NCI-H1930 (cell line): ENCODE measurements at regions not wholly inside any gene's neighbourhood (a gene's known extent, or its start where the extent isn't known, plus 50 kb on each side); places are given as distances from the start of the nearest gene placed in this dataset.

Source experiments
- DNase-seq, 2 experiments: peaks; one replicate each; lab custom pipeline; 2025; lab: John Stamatoyannopoulos, UW

GRCh38 chr3:31349001-31349748 lies 183.6 kb upstream of the STT3B start:
- DNase-seq: no peak

DNA sequence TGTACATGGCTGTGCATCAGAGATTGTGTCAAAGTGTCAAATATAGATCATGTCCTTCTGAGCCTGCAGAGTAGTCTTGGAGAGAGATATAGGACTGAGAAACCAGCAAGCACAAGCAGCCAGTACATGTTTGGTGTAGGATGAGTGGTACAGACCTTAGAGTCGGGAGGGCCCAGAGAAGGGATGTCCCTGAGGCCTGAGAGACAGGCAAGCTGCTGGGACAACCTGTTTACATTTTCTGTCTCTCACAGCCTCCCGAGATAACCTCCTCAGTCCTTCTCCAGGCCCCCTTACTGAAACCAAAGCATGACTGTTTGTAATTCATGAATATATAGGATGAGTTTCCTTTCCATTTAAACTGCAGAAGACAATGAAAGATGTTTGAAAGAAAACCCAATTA lies 182.4 kb upstream of the STT3B start:
- no peak for DNase-seq

DNA sequence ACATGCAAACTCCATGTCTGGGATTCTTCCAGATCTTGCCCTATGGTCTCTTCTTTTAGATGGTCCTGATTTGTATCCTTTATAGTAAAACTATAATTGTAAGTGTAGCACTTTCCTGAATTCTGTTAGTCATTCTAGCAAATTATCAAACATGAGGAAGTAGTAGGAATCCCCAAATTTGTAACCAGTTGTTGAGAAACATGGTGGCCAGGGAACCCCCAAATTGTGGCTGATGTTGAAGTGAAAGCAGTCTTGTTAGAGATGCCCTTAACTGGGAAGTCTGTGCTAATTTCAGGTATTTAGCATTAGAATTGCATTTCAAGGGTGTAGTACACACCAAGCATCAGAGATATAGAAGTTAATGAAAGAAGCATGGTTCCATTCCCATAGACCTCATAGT lies 180.4 kb upstream of the STT3B start:
- DNase-seq: no peak

GRCh38 chr3:31353166-31353565 lies 179.6 kb upstream of the STT3B start:
- no peak for DNase-seq

GRCh38 chr3:31354373-31354772 lies 178.4 kb upstream of the STT3B start:
- DNase-seq: no peak

- DNase-seq: no peak
These were observed 176.9 kb upstream of the STT3B start for GRCh38 chr3:31355807-31356206.

- DNase-seq: no peak
These were observed 175.8 kb upstream of the STT3B start for GRCh38 chr3:31356941-31357340.

DNA sequence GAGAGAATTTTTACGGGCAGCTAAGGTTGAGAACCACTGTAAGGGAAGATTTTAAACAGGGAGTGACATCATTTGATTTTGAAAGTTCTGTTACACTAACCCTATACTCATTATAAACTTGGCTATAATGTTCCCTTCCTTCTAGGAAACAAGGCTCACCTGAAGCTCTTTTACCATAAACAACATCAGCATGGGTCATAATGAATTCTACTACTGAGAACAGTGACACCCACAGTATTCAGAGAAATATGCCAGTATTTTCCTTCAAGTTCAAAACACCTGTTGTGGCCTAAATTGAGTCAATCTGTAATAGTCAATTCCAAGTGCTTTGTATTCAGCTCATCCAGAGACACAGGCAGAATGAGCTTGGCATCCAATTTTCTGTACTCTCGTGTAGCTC lies 175.3 kb upstream of the STT3B start:
- DNase-seq: no peak

GRCh38 chr3:31358473-31359070 lies 174.2 kb upstream of the STT3B start:
- no peak for DNase-seq

DNA sequence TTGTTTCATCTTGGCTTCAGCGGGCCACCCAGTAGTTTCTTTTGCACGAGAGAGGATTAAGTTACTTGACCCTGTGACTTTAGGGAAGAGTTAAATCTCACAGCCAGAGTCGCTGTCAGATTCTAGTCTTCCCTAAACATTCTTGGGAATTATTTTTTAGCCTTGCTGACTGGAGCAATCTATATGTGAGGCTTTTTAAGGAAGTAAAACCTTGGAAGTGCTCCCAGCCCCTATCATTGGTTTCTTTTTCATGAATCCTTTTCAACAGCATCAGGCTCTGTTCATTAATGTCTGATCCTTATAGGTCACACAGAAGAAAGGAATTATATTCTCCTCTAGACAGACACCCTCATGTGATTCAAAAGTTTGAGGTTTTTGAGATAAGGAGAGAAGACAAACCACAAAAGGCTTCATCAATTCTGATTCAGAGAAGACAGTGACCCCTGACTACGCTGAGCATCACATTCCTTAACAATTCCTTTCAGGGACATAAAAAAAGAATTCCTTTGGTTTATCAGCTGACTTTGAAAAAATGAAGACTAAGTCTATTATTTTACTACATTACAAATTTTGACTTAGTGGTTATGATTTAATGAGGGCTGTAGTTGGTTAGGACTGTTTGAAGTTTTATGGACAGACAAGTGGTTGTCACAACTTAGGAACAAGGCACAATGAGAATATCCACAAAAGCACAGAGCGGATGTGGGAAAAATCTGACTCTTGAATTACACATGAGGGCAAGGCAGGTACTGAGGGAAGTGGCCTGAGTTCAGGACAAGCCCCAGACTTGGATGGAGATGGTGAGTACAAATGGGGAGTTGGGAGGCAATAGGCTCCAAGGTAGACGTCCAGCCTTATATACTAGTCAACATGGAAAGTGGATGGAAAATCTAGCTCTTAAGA lies 171.1 kb upstream of the STT3B start:
- DNase-seq: no peak

DNA sequence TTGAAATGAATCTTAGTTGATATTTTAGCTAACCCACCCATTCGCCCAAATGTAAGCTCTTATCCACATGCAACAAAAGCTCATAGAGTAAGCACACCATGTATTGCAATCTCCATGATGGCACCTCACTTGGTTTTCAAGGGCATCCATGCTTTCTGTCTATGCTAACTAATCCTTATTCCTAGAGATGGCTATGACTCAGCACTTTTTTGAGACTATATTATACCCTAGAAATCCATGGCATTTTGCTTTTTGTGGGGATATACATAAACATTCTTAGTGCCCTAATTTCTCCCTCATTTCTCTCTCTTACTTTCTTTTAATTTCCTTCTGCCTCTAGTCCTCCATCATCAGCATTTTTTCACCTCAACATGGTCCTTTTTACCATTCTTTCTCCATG lies 168.5 kb upstream of the STT3B start:
- no peak for DNase-seq

DNA sequence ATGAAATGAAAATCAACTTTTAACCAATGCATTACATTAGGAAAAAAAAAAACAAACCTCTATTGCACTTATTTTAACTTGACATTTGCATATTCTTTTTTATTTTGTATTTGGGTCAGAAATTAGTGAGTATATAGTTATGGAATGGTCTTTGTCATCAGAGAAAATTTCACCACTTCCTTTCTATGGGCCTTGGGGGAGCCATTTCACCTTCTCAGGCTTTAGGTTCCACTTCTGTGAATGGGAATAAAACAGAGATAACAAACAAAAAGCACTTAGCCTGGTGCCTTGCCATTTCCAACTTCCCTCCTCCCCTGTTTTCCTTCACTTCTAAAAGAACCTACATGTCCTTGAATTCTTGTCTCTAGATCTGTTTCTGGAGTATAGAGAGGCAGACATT lies 168.0 kb upstream of the STT3B start:
- DNase-seq: no peak

DNA sequence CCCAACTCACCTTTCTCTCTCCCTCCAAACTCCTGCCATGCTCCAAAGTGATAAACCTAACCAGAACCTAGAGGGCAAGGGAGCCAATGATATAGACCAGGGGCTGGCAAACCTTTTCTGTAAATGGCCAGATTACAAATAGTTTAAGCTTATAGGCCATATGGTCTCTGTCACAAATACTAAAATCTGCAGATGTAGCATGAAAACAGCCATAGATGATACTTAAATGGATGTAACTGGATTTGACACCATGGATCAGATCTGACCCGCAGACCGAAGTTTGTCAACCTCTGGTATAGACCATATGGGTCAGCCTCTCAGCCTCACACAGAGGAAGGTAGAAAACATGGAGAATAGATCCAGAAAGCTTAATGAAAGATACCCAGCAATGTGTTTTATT lies 165.2 kb upstream of the STT3B start:
- DNase-seq: no peak

DNA sequence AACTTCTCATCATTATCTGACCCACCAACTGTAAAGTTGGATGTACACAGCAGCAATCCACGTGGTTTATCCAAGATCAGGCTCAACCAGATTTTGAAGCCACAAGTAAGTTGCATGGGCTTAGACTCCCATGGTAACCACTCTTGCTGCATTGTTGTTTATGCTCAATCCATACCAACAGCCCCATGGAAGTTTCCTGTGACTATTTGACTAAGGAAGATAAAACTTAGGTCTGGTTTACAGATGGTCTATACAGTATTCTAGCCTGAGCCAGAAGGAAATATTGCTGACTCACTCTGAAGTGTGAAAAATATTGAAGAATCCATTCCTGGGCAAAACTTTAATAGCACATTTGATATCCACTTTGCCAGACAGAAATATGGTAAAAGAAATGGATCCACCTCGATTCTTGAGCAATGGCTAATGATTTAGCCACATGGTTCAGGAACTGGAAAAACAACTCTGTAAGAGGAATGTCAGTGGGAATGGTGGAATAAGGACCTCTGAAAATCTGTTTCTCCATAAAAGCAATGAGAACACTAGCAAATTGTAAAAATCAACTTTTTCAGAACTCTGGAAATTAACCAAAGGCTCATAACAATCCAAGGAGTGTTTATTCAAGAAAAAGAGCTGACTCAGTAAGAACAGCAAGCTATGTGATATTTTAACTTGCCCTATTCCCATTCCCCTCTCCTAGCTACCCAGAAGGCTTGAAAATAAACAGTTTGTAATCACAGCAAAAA lies 162.9 kb upstream of the STT3B start:
- no peak for DNase-seq

DNA sequence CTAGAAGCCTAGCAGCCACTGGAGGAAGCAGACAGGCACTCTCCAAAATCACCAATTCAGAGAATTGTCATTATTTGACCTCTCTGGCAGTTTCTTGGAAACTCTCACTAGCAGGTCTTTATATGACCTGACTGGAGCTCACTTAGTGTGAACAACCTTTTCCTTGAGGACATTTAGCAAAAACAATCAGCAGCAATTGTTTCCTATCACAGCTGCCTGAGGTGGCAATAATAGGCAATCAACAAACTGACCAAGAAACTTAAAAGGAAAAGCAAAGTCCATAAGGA lies 162.4 kb upstream of the STT3B start:
- no peak for DNase-seq

- no peak for DNase-seq
These were observed 162.0 kb upstream of the STT3B start for GRCh38 chr3:31370681-31371080.

DNA sequence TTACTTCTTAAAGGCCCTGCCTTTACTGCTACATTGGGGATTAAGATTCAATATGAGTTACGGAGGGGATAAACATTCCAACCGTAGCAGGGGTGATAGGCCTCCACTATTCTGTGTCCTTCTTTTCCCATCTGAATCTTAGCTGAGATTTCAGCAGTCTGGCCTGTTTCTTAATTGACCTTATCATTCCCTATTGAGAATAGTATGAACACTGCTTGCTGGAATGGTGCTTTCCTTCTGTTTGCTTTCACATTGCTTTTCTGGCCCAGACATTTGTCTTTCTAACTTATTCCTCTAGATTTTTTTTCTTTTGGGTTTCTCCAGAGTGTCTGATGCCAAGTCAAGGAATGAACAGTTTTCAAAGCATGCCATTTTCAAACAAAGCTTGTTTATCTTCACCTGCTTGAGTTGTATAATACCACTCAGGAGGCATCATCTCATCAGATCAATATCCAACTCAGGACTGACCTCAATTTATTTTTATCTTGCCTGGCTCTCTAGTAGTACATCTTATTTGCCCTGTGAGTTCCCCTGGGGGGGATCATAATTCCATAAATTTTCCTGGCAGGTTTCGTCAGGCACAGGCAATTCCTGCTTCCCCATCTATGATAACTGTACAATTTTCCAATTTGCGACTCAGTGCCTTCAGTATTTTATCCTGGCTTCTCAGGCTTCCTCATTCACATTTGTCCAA lies 161.1 kb upstream of the STT3B start:
- no peak for DNase-seq

DNA sequence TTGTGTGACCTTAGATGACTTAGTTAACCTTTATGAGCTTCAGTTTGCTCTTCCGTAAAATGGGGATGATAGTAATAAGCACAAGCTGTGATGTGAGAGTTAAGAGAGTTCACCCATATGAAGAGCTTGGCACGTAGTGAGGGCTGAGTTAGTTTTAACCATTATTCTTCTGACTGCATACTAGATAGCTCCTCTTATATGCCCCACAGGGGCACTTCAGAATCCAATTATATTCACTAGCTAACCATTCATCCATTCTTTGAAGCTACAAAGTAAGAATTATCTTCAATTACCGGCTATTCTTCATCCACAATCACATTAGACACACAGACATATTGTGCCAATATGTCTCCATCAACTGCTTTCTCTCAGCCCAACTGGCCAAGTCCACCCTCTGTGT lies 159.0 kb upstream of the STT3B start:
- no peak for DNase-seq

GRCh38 chr3:31377045-31377642 lies 155.6 kb upstream of the STT3B start:
- DNase-seq: no peak

- DNase-seq: no peak
These were observed 154.5 kb upstream of the STT3B start for GRCh38 chr3:31378231-31378630.

GRCh38 chr3:31379598-31379997 lies 153.1 kb upstream of the STT3B start:
- no peak for DNase-seq

- DNase-seq: no peak
These were observed 149.9 kb upstream of the STT3B start for GRCh38 chr3:31382856-31383255.
